IMR-90 (cell line): ENCODE measurements at regions not wholly inside any gene's neighbourhood (a gene's known extent, or its start where the extent isn't known, plus 50 kb on each side); places are given as distances from the start of the nearest gene placed in this dataset.

ENCODE experiments used
- ATAC-seq: fragments of 200-7000 bp; cut with Tn5 transposase; 2 replicates; pipeline ENCODE4 v1.9.1; 2020; ENCODE audit warnings: low read depth, mild to moderate bottlenecking, moderate library complexity
- BruUV-seq: library from RNA; stranded (reverse); fragments of 400-500 nt; replicated peaks from 2 replicates; lab custom pipeline; 2021; lab: Mats Ljungman, UMichigan
- CTCF ChIA-PET: fragments of 300-600 bp; formaldehyde crosslinking; extraction: SDS; loops from one replicate; lab custom pipeline; 2021; ENCODE audit warnings: antibody characterized with exemption; lab: Yijun Ruan, JAX
- POLR2A ChIA-PET: fragments of 300-600 bp; sonication (Branson Sonifier 250); formaldehyde crosslinking; loops from one replicate; lab custom pipeline; 2022; ENCODE audit warnings: antibody characterized with exemption; ENCODE audit not compliant: unreplicated experiment; lab: Charles Lee
- DNase-seq: peaks from one replicate; pipeline ENCODE4 v3.0.0; 2013
- H2AFZ ChIP-seq: replicated peaks from 2 replicates; pipeline ENCODE3; 2013; ENCODE audit warnings: low read length, mild to moderate bottlenecking; ENCODE audit not compliant: poor library complexity
- H2AK5ac ChIP-seq: 2 replicates; pipeline ENCODE4 v1.6.1; 2013; ENCODE audit warnings: low read depth, low read length, inconsistent platforms
- H2AK9ac ChIP-seq: replicated peaks from 2 replicates; pipeline ENCODE3; 2013; ENCODE audit warnings: mild to moderate bottlenecking, low read depth, low read length, moderate library complexity; ENCODE audit not compliant: poor library complexity
- H2BK120ac ChIP-seq: 2 replicates; pipeline ENCODE4 v1.6.1; 2013; ENCODE audit warnings: low read depth, low read length, inconsistent platforms
- H2BK15ac ChIP-seq: 3 replicates; pipeline ENCODE4 v1.6.1; 2013; ENCODE audit warnings: low read depth, low read length, inconsistent platforms
- H2BK20ac ChIP-seq: 2 replicates; pipeline ENCODE4 v1.6.1; 2013; ENCODE audit warnings: low read depth, mild to moderate bottlenecking, inconsistent platforms, low read length, moderate library complexity
- H2BK5ac ChIP-seq: 2 replicates; pipeline ENCODE4 v1.6.1; 2013; ENCODE audit warnings: mild to moderate bottlenecking, low read depth, low read length, inconsistent platforms; ENCODE audit not compliant: poor library complexity, severe bottlenecking
- H3K14ac ChIP-seq: replicated peaks from 2 replicates; pipeline ENCODE4 v1.6.1; 2013; ENCODE audit warnings: low read depth, low read length, inconsistent platforms
- H3K18ac ChIP-seq: 2 replicates; pipeline ENCODE4 v1.6.1; 2013; ENCODE audit warnings: low read depth, low read length, control low read depth
- H3K23ac ChIP-seq: 2 replicates; pipeline ENCODE4 v1.6.1; 2013; ENCODE audit warnings: low read depth, low read length, inconsistent platforms
- H3K27ac ChIP-seq: 2 replicates; pipeline ENCODE4 v1.5.1; 2013; ENCODE audit warnings: mild to moderate bottlenecking, control low read depth, low read length; ENCODE audit not compliant: insufficient read depth
- H3K27me3 ChIP-seq: 2 replicates; pipeline ENCODE4 v1.6.1; 2013; ENCODE audit warnings: low read length; ENCODE audit not compliant: control insufficient read depth, insufficient read depth
- H3K36me3 ChIP-seq: 2 replicates; pipeline ENCODE4 v1.6.1; 2013; ENCODE audit warnings: low read length, mixed read lengths; ENCODE audit not compliant: control insufficient read depth, insufficient read depth
- H3K4ac ChIP-seq: 2 replicates; pipeline ENCODE4 v1.6.1; 2013; ENCODE audit warnings: low read depth, low read length, inconsistent platforms
- H3K4me1 ChIP-seq: 2 replicates; pipeline ENCODE4 v1.6.1; 2013; ENCODE audit warnings: low read length, mixed read lengths; ENCODE audit not compliant: control insufficient read depth, insufficient read depth
- H3K4me2 ChIP-seq: 2 replicates; pipeline ENCODE4 v1.6.1; 2013; ENCODE audit warnings: low read depth, mild to moderate bottlenecking, control low read depth, low read length, moderate library complexity
- H3K4me3 ChIP-seq: 2 replicates; pipeline ENCODE4 v1.5.1; 2013; ENCODE audit warnings: low read depth, mild to moderate bottlenecking, control low read depth, low read length, moderate library complexity; ENCODE audit not compliant: insufficient read depth
- H3K56ac ChIP-seq: 2 replicates; pipeline ENCODE4 v1.6.1; 2013; ENCODE audit warnings: low read length, inconsistent platforms; ENCODE audit not compliant: insufficient read depth; ENCODE audit errors: extremely low read depth
- H3K79me1 ChIP-seq, 2 experiments: 2 replicates each; pipeline ENCODE4 v1.6.1; 2013; ENCODE audit warnings: low read length in 2 of 2, inconsistent platforms in 1 of 2, low read depth in 1 of 2
- H3K9ac ChIP-seq: 2 replicates; pipeline ENCODE4 v1.6.1; 2013; ENCODE audit warnings: low read depth, low read length, control low read depth
- H3K9me1 ChIP-seq: 2 replicates; pipeline ENCODE4 v1.6.1; 2013; ENCODE audit warnings: low read length, inconsistent platforms; ENCODE audit not compliant: insufficient read depth
- H3K9me3 ChIP-seq: 2 replicates; pipeline ENCODE4 v1.6.1; 2013; ENCODE audit warnings: low read length; ENCODE audit not compliant: control insufficient read depth, insufficient read depth
- H4K20me1 ChIP-seq: 2 replicates; pipeline ENCODE4 v1.6.1; 2013; ENCODE audit warnings: low read length, inconsistent platforms; ENCODE audit not compliant: insufficient read depth
- H4K5ac ChIP-seq: 2 replicates; pipeline ENCODE4 v1.6.1; 2013; ENCODE audit warnings: mild to moderate bottlenecking, low read depth, low read length, control low read depth
- H4K8ac ChIP-seq, 2 experiments: 2 replicates each; pipeline ENCODE4 v1.6.1; 2013; ENCODE audit warnings: low read depth in 2 of 2, low read length in 2 of 2, control low read depth in 1 of 2, inconsistent platforms in 1 of 2
- H4K91ac ChIP-seq: 2 replicates; pipeline ENCODE4 v1.6.1; 2013; ENCODE audit warnings: low read depth, low read length, inconsistent platforms; ENCODE audit not compliant: insufficient read depth
- BHLHE40 ChIP-seq: fragments of 150-350 bp; IDR thresholded peaks from 2 replicates; pipeline ENCODE4 v1.6.1; 2016; ENCODE audit warnings: mild to moderate bottlenecking, low read depth, low read length
- CEBPB ChIP-seq: IDR thresholded peaks from 2 replicates; pipeline ENCODE4 v1.6.1; 2012; ENCODE audit warnings: low read depth, low read length, improper control_type of control experiment
- CHD1 ChIP-seq: IDR thresholded peaks from 2 replicates; pipeline ENCODE4 v1.6.1; 2012; ENCODE audit warnings: low read depth, low read length, improper control_type of control experiment
- CTCF ChIP-seq: conservative IDR thresholded peaks from 2 replicates; pipeline ENCODE4 v1.5.1; 2012; ENCODE audit warnings: mild to moderate bottlenecking, low read depth, low read length, improper control_type of control experiment
- FOS ChIP-seq: fragments of 150-350 bp; IDR thresholded peaks from 2 replicates; pipeline ENCODE4 v1.6.1; 2016; ENCODE audit warnings: low read depth, low read length
- MAFK ChIP-seq: IDR thresholded peaks from 2 replicates; pipeline ENCODE4 v1.6.1; 2012; ENCODE audit warnings: low read depth, low read length, improper control_type of control experiment
- MAZ ChIP-seq: IDR thresholded peaks from 2 replicates; pipeline ENCODE4 v1.6.1; 2012; ENCODE audit warnings: low read depth, mild to moderate bottlenecking, low read length, improper control_type of control experiment, moderate library complexity, borderline replicate concordance
- MXI1 ChIP-seq: IDR thresholded peaks from 2 replicates; pipeline ENCODE4 v1.6.1; 2012; ENCODE audit warnings: low read depth, mild to moderate bottlenecking, low read length, moderate library complexity, borderline replicate concordance
- NFE2L2 ChIP-seq: fragments of 150-350 bp; IDR thresholded peaks from 2 replicates; pipeline ENCODE4 v1.6.1; 2016; ENCODE audit warnings: low read depth, mild to moderate bottlenecking, low read length
- POLR2A ChIP-seq: IDR thresholded peaks from 2 replicates; pipeline ENCODE4 v1.6.1; 2012; ENCODE audit warnings: mild to moderate bottlenecking, low read depth, low read length
- RAD21 ChIP-seq: IDR thresholded peaks from 2 replicates; pipeline ENCODE4 v1.6.1; 2012; ENCODE audit warnings: low read length, improper control_type of control experiment
- RCOR1 ChIP-seq: IDR thresholded peaks from 2 replicates; pipeline ENCODE4 v1.6.1; 2012; ENCODE audit warnings: mild to moderate bottlenecking, low read length, improper control_type of control experiment; ENCODE audit not compliant: insufficient replicate concordance
- RFX5 ChIP-seq: IDR thresholded peaks from 2 replicates; pipeline ENCODE4 v1.8.0; 2012; ENCODE audit warnings: low read depth, mild to moderate bottlenecking, low read length, moderate library complexity
- SMC3 ChIP-seq: fragments of 150-350 bp; IDR thresholded peaks from 2 replicates; pipeline ENCODE4 v1.6.1; 2016; ENCODE audit warnings: low read depth, mild to moderate bottlenecking, antibody characterized with exemption, low read length, moderate library complexity
- USF2 ChIP-seq: fragments of 150-350 bp; IDR thresholded peaks from 2 replicates; pipeline ENCODE4 v1.6.1; 2017; ENCODE audit warnings: mild to moderate bottlenecking, antibody characterized with exemption, low read length, low read depth
- dilution Hi-C: fragments of 300-500 bp; cut with HindIII; formaldehyde crosslinking; loops from one replicate; pipeline ENCODE4 v1.14.3; 2018; ENCODE audit warnings: low sequenced_read_pairs; ENCODE audit not compliant: unreplicated experiment
- in situ Hi-C: fragments of 300-500 bp; cut with MboI; formaldehyde crosslinking; loops from 3 replicates; pipeline ENCODE4 v1.14.3; 2019; ENCODE audit warnings: low sequenced_read_pairs, inconsistent platforms, mixed read lengths
- intact Hi-C: fragments of 100-400 bp; cut with micrococcal nuclease; formaldehyde crosslinking; loops from 2 replicates; pipeline ENCODE4 v1.10.0; 2022
- TF ChIP-seq, protein P1 (sequence below): fragments of 150-350 bp; IDR thresholded peaks from 2 replicates; pipeline ENCODE4 v1.6.1; 2016; ENCODE audit warnings: low read depth, mild to moderate bottlenecking, low read length, moderate library complexity, borderline replicate concordance

DNA sequence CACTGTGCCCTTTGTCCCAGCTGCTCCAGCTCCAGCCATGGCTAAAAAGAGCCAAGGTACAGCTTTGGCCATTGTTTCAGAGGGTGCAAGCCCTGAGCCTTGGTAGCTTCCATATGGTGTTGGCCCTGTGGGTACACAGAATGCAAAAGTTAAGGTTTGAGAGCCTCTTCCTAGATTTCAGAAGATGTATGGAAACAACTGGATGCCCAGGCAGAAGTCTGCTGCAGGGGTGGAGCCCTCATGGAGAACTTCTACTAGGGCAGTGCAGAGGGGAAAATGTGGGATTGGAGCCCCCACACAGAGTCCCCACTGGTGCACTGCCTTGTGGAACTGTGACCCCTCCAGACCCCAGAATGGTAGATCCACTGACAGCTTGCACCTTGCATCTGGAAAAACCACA is 70.9 kb upstream of the MSX1 start:
- dilution Hi-C loops, result no loop called here
- Histone ChIP-seq H4K20me1 (no peaks in the 10 kb centered on the region), H4K5ac (no peak overlapping the region), H3K56ac (no peak overlapping the region), H3K27me3 (no peaks in the 10 kb centered on the region; the same call in none of the 2 replicates), H3K4me1 (no peaks in the 10 kb centered on the region), H4K8ac (no peak overlapping the region), H2AFZ (no peak overlapping the region), H3K18ac (no peak overlapping the region), H3K9me1 (no peaks in the 10 kb centered on the region), H3K4ac (no peak overlapping the region), H2AK5ac (no peak overlapping the region), H2BK15ac (no peak overlapping the region), H3K27ac (no peak overlapping the region), H3K4me3 (no peak overlapping the region), H3K14ac (no peak overlapping the region), H3K79me1 (no peaks in the 10 kb centered on the region), H3K9ac (no peak overlapping the region), H2BK20ac (no peak overlapping the region), H2BK120ac (no peak overlapping the region), H3K36me3 (no peaks in the 10 kb centered on the region), H2AK9ac (no peak overlapping the region), H2BK5ac (no peak overlapping the region), H3K4me2 (no peak overlapping the region), H4K91ac (no peak overlapping the region), H3K9me3 (peaks cover 6% of the 10 kb centered on the region), H3K23ac (no peak overlapping the region)
- CTCF ChIA-PET, result no interaction called here
- BruUV-seq, result no TSS peak
- intact Hi-C loops, result no loop called here
- in situ Hi-C loops, result no loop called here
- POLR2A ChIA-PET, result no interaction called here
- ATAC-seq, result no peak
- no peak for DNase-seq
- no peak for TF ChIP-seq RFX5
- no peak for TF ChIP-seq MXI1
- TF ChIP-seq SMC3, result no peak
- TF ChIP-seq USF2, result no peak
- TF ChIP-seq MAFK, result no peak
- TF ChIP-seq, protein P1, sequence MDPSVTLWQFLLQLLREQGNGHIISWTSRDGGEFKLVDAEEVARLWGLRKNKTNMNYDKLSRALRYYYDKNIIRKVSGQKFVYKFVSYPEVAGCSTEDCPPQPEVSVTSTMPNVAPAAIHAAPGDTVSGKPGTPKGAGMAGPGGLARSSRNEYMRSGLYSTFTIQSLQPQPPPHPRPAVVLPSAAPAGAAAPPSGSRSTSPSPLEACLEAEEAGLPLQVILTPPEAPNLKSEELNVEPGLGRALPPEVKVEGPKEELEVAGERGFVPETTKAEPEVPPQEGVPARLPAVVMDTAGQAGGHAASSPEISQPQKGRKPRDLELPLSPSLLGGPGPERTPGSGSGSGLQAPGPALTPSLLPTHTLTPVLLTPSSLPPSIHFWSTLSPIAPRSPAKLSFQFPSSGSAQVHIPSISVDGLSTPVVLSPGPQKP, result no peak
- no peak for TF ChIP-seq CHD1
- TF ChIP-seq POLR2A, result no peak
- TF ChIP-seq RAD21, result no peak
- no peak for TF ChIP-seq CTCF
- TF ChIP-seq CEBPB, result no peak
- TF ChIP-seq RCOR1, result no peak
- TF ChIP-seq NFE2L2, result no peak
- no peak for TF ChIP-seq MAZ
- no peak for TF ChIP-seq FOS
- no peak for TF ChIP-seq BHLHE40
